A673 (cell line): ENCODE measurements at regions not wholly inside any gene's neighbourhood (a gene's known extent, or its start where the extent isn't known, plus 50 kb on each side); places are given as distances from the start of the nearest gene placed in this dataset.

ENCODE experiments used
- EZH2 ChIP-seq: fragments of 200-600 bp; sonication (generic); IDR thresholded peaks from 2 replicates; pipeline ENCODE4 v1.6.1; 2017; ENCODE audit warnings: borderline replicate concordance, low read depth, mild to moderate bottlenecking, mixed read lengths, antibody characterized with exemption, low read length; ENCODE audit not compliant: poor library complexity, severe bottlenecking
- TF ChIP-seq, protein P1 (sequence below): fragments of 300-800, 200-600 bp; sonication (generic); conservative IDR thresholded peaks from 2 replicates; pipeline ENCODE4 v1.5.1; 2017; ENCODE audit warnings: low read depth, mild to moderate bottlenecking, antibody characterized with exemption, low read length, moderate library complexity, mixed read lengths

GRCh38 chr12:23133471-23133870 is 508.5 kb downstream of the ETNK1 start:
- TF ChIP-seq, protein P1, sequence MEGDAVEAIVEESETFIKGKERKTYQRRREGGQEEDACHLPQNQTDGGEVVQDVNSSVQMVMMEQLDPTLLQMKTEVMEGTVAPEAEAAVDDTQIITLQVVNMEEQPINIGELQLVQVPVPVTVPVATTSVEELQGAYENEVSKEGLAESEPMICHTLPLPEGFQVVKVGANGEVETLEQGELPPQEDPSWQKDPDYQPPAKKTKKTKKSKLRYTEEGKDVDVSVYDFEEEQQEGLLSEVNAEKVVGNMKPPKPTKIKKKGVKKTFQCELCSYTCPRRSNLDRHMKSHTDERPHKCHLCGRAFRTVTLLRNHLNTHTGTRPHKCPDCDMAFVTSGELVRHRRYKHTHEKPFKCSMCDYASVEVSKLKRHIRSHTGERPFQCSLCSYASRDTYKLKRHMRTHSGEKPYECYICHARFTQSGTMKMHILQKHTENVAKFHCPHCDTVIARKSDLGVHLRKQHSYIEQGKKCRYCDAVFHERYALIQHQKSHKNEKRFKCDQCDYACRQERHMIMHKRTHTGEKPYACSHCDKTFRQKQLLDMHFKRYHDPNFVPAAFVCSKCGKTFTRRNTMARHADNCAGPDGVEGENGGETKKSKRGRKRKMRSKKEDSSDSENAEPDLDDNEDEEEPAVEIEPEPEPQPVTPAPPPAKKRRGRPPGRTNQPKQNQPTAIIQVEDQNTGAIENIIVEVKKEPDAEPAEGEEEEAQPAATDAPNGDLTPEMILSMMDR, result no peak
- no peak for TF ChIP-seq EZH2
